ENCODE measurements at regions not wholly inside any gene's neighbourhood (a gene's known extent, or its start where the extent isn't known, plus 50 kb on each side); places are given as distances from the start of the nearest gene placed in this dataset.

DNA sequence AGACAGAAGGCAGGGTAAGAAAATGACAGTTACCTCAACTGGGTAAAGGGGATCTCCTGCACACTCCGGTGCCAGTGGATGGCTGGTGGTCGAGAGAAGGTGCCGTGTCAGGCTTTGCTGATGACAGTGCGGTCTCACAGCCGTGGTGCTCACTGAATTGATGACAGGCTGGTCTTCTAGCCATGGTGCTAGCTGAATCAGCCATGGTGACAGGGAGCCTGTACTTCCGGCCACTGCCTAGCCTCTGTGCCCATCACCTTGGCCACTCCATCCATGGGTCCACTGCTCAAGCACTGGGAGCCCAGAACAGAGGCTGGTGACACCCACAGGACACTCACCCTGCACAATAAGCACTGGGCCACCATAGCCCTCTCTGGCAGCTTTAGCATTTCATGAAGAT is 315.9 kb downstream of the FBXO15 start:
- Histone ChIP-seq H3K79me2 (ENCODE audit: insufficient read depth, low read length) (no peaks in the 10 kb centered on the region), H3K9me2 (ENCODE audit: insufficient read depth) (no peaks in the 10 kb centered on the region), H3K36me3 (ENCODE audit: control insufficient read depth in 1 of 2, insufficient read depth in 2 of 2, low read length in 2 of 2) (no peaks in the 10 kb centered on the region), H3K4me3 (replicated peaks in 1 of 2; ENCODE audit: low read depth in 1 of 2, low read length in 2 of 2) (no peak overlapping the region), H3K4me1 (ENCODE audit: control insufficient read depth in 1 of 2, insufficient read depth in 2 of 2, low read length in 2 of 2) (no peaks in the 10 kb centered on the region), H3K9me3 (ENCODE audit: control insufficient read depth in 1 of 2, insufficient read depth in 1 of 2, low read depth in 1 of 2, low read length in 2 of 2) (peaks cover 0 to 10% of the 10 kb centered on the region in 2 experiments; a peak in 2 of 4 replicates), H3K4me2 (ENCODE audit: low read length) (no peak overlapping the region), H2AFZ (ENCODE audit: low read depth, low read length, poor library complexity, severe bottlenecking) (no peak overlapping the region), H3K9ac (ENCODE audit: low read length) (no peak overlapping the region), H3K27me3 (ENCODE audit: insufficient read depth, low read length) (no peaks in the 10 kb centered on the region), H4K20me1 (ENCODE audit: insufficient read depth) (no peaks in the 10 kb centered on the region), H3K27ac (ENCODE audit: low read depth, low read length) (no peak overlapping the region)
- intact Hi-C loops (cut with micrococcal nuclease): no loop called here
- BruUV-seq (replicated peaks): no TSS peak
- ChIA-PET POLR2A (no interaction called here), CTCF (no interaction called here), RAD21 (ENCODE audit: low non-redundant PET in 1 of 2, low total read pairs in 2 of 2, uncharacterized antibody in 2 of 2, unreplicated experiment in 2 of 2) (no interaction called here)
- TF ChIP-seq RAD21 (IDR thresholded peaks at IDR 0.05; ENCODE audit: low read depth): no peak
- TF ChIP-seq, protein P1, sequence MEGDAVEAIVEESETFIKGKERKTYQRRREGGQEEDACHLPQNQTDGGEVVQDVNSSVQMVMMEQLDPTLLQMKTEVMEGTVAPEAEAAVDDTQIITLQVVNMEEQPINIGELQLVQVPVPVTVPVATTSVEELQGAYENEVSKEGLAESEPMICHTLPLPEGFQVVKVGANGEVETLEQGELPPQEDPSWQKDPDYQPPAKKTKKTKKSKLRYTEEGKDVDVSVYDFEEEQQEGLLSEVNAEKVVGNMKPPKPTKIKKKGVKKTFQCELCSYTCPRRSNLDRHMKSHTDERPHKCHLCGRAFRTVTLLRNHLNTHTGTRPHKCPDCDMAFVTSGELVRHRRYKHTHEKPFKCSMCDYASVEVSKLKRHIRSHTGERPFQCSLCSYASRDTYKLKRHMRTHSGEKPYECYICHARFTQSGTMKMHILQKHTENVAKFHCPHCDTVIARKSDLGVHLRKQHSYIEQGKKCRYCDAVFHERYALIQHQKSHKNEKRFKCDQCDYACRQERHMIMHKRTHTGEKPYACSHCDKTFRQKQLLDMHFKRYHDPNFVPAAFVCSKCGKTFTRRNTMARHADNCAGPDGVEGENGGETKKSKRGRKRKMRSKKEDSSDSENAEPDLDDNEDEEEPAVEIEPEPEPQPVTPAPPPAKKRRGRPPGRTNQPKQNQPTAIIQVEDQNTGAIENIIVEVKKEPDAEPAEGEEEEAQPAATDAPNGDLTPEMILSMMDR (IDR thresholded peaks at IDR 0.05 in 2 of 3, conservative IDR thresholded peaks at IDR 0.05 in 1 of 3; ENCODE audit: borderline replicate concordance in 1 of 3, insufficient read depth in 1 of 3, low read depth in 2 of 3, low read length in 2 of 3): no peak
- TF ChIP-seq, protein P2, sequence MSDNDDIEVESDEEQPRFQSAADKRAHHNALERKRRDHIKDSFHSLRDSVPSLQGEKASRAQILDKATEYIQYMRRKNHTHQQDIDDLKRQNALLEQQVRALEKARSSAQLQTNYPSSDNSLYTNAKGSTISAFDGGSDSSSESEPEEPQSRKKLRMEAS (IDR thresholded peaks at IDR 0.05): no peak
- no peak for TF ChIP-seq ZNF274 (IDR thresholded peaks at IDR 0.05; ENCODE audit: low read depth, low read length)
- TF ChIP-seq JUND (IDR thresholded peaks at IDR 0.05): no peak
- no peak for TF ChIP-seq YY1 (IDR thresholded peaks at IDR 0.05; ENCODE audit: extremely low read depth, insufficient replicate concordance, low read depth, low read length)
- TF ChIP-seq, protein P3, sequence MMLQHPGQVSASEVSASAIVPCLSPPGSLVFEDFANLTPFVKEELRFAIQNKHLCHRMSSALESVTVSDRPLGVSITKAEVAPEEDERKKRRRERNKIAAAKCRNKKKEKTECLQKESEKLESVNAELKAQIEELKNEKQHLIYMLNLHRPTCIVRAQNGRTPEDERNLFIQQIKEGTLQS (IDR thresholded peaks at IDR 0.05): no peak
- TF ChIP-seq TCF7L2 (IDR thresholded peaks at IDR 0.05; ENCODE audit: borderline replicate concordance, extremely low read depth, insufficient read depth, insufficient read length): no peak
- no peak for TF ChIP-seq POLR2A (IDR thresholded peaks at IDR 0.05; ENCODE audit: borderline replicate concordance, extremely low read depth, insufficient read depth, insufficient read length)
- no peak for TF ChIP-seq ZFX (IDR thresholded peaks at IDR 0.05)
- TF ChIP-seq SIN3A (IDR thresholded peaks at IDR 0.05; ENCODE audit: low read depth): no peak
- no peak for DNase-seq (ENCODE audit: low read depth, low spot score)
- no peak for ATAC-seq
